HUES6 (cell line): ENCODE measurements at regions not wholly inside any gene's neighbourhood (a gene's known extent, or its start where the extent isn't known, plus 50 kb on each side); places are given as distances from the start of the nearest gene placed in this dataset.

Source experiments
- H3K27ac ChIP-seq: 2 replicates; pipeline ENCODE4 v1.7.0; 2013; ENCODE audit warnings: low read depth, mild to moderate bottlenecking, low read length, inconsistent platforms
- H3K27me3 ChIP-seq: 2 replicates; pipeline ENCODE4 v1.6.1; 2013; ENCODE audit warnings: low read length; ENCODE audit not compliant: control insufficient read depth, insufficient read depth
- H3K36me3 ChIP-seq: 2 replicates; pipeline ENCODE4 v1.6.1; 2013; ENCODE audit warnings: low read length; ENCODE audit not compliant: control insufficient read depth, insufficient read depth
- H3K4me1 ChIP-seq: 2 replicates; pipeline ENCODE4 v1.6.1; 2013; ENCODE audit warnings: low read length; ENCODE audit not compliant: control insufficient read depth, insufficient read depth
- H3K4me3 ChIP-seq: 2 replicates; pipeline ENCODE4 v1.5.1; 2013; ENCODE audit warnings: low read depth, low read length
- H3K9ac ChIP-seq: one replicate; pipeline ENCODE4 v1.6.1; 2013; ENCODE audit warnings: mild to moderate bottlenecking, low read length
- H3K9me3 ChIP-seq: 2 replicates; pipeline ENCODE4 v1.6.1; 2013; ENCODE audit warnings: low read depth, low read length; ENCODE audit not compliant: control insufficient read depth, insufficient read depth

GRCh38 chr2:191538334-191538903 is 139.5 kb upstream of the NABP1 start:
- Histone ChIP-seq H3K9me3 (no peaks in the 10 kb centered on the region), H3K36me3 (no peaks in the 10 kb centered on the region), H3K27ac (no peak overlapping the region), H3K4me3 (no peak overlapping the region), H3K27me3 (no peaks in the 10 kb centered on the region), H3K9ac (no peak overlapping the region), H3K4me1 (peaks cover 10% of the 10 kb centered on the region)

- Histone ChIP-seq H3K9ac (no peak overlapping the region), H3K27ac (no peak overlapping the region), H3K4me3 (no peak overlapping the region), H3K9me3 (no peaks in the 10 kb centered on the region), H3K27me3 (no peaks in the 10 kb centered on the region), H3K36me3 (no peaks in the 10 kb centered on the region), H3K4me1 (peaks cover 14% of the 10 kb centered on the region)
Measured at GRCh38 chr2:191539068-191539467, 138.9 kb upstream of the NABP1 start.

- Histone ChIP-seq H3K4me1 (peaks cover 16% of the 10 kb centered on the region), H3K9ac (no peak overlapping the region), H3K4me3 (no peak overlapping the region), H3K27ac (no peak overlapping the region), H3K27me3 (no peaks in the 10 kb centered on the region), H3K9me3 (no peaks in the 10 kb centered on the region), H3K36me3 (no peaks in the 10 kb centered on the region)
Measured at GRCh38 chr2:191540681-191541080, 137.3 kb upstream of the NABP1 start.

- Histone ChIP-seq H3K4me1 (peaks cover 9% of the 10 kb centered on the region; the same call in 1 of the 2 replicates), H3K27me3 (no peaks in the 10 kb centered on the region), H3K9ac (no peak overlapping the region), H3K36me3 (no peaks in the 10 kb centered on the region), H3K4me3 (no peak overlapping the region), H3K9me3 (no peaks in the 10 kb centered on the region), H3K27ac (no peak overlapping the region)
Measured at GRCh38 chr2:191543708-191544107, 134.2 kb upstream of the NABP1 start.

- no peaks in the 10 kb centered on the region for H3K9me3 ChIP-seq
- H3K27ac ChIP-seq = no peak overlapping the region
- no peaks in the 10 kb centered on the region for H3K36me3 ChIP-seq
- H3K4me1 ChIP-seq = peaks cover 6% of the 10 kb centered on the region; the same call in 1 of the 2 replicates
- H3K4me3 ChIP-seq = no peak overlapping the region
- no peaks in the 10 kb centered on the region for H3K27me3 ChIP-seq
- no peak overlapping the region for H3K9ac ChIP-seq
Measured at GRCh38 chr2:191544461-191545062, 133.4 kb upstream of the NABP1 start.

- Histone ChIP-seq H3K27ac (no peak overlapping the region), H3K9ac (no peak overlapping the region), H3K4me3 (no peak overlapping the region), H3K9me3 (no peaks in the 10 kb centered on the region), H3K4me1 (peaks cover 6% of the 10 kb centered on the region; the same call in 1 of the 2 replicates), H3K27me3 (no peaks in the 10 kb centered on the region), H3K36me3 (no peaks in the 10 kb centered on the region)
Measured at GRCh38 chr2:191545361-191545760, 132.6 kb upstream of the NABP1 start.

GRCh38 chr2:191552066-191552465 is 125.9 kb upstream of the NABP1 start:
- no peak overlapping the region for H3K4me3 ChIP-seq
- H3K4me1 ChIP-seq = no peaks in the 10 kb centered on the region
- H3K9me3 ChIP-seq = no peaks in the 10 kb centered on the region
- H3K27me3 ChIP-seq = 0 out of 2 replicates have a peak, but pooled peaks cover 6% of the 10 kb centered on the region
- H3K27ac ChIP-seq = no peak overlapping the region
- H3K36me3 ChIP-seq = no peaks in the 10 kb centered on the region
- no peak overlapping the region for H3K9ac ChIP-seq

GRCh38 chr2:191554240-191554639 is 123.7 kb upstream of the NABP1 start:
- 0 out of 2 replicates have a peak, but pooled peaks cover 6% of the 10 kb centered on the region for H3K27me3 ChIP-seq
- no peaks in the 10 kb centered on the region for H3K9me3 ChIP-seq
- no peaks in the 10 kb centered on the region for H3K4me1 ChIP-seq
- H3K36me3 ChIP-seq = no peaks in the 10 kb centered on the region
- H3K4me3 ChIP-seq = no peak overlapping the region
- H3K9ac ChIP-seq = no peak overlapping the region
- no peak overlapping the region for H3K27ac ChIP-seq

- no peak overlapping the region for H3K4me3 ChIP-seq
- 0 out of 2 replicates have a peak, but pooled peaks cover 6% of the 10 kb centered on the region for H3K27me3 ChIP-seq
Measured at GRCh38 chr2:191555092-191555742, 122.7 kb upstream of the NABP1 start.

GRCh38 chr2:191556463-191556862 is 121.5 kb upstream of the NABP1 start:
- H3K36me3 ChIP-seq = no peaks in the 10 kb centered on the region
- H3K27ac ChIP-seq = no peak overlapping the region
- no peaks in the 10 kb centered on the region for H3K4me1 ChIP-seq
- no peak overlapping the region for H3K9ac ChIP-seq
- 0 out of 2 replicates have a peak, but pooled peaks cover 6% of the 10 kb centered on the region for H3K27me3 ChIP-seq
- H3K9me3 ChIP-seq = no peaks in the 10 kb centered on the region
- H3K4me3 ChIP-seq = no peak overlapping the region

More at GRCh38 chr2:191555092-191555742, 122.7 kb upstream of the NABP1 start:
- Histone ChIP-seq H3K4me1 (no peaks in the 10 kb centered on the region), H3K27ac (no peak overlapping the region), H3K9ac (no peak overlapping the region), H3K9me3 (no peaks in the 10 kb centered on the region), H3K36me3 (no peaks in the 10 kb centered on the region)

GRCh38 chr2:191557841-191558240 is 120.1 kb upstream of the NABP1 start:
- H3K4me1 ChIP-seq = no peaks in the 10 kb centered on the region
- H3K36me3 ChIP-seq = no peaks in the 10 kb centered on the region
- H3K4me3 ChIP-seq = no peak overlapping the region
- H3K27me3 ChIP-seq = 0 out of 2 replicates have a peak, but pooled peaks cover 6% of the 10 kb centered on the region
- no peak overlapping the region for H3K27ac ChIP-seq
- no peaks in the 10 kb centered on the region for H3K9me3 ChIP-seq
- no peak overlapping the region for H3K9ac ChIP-seq
